Muscle layer of colon (tissue), 2 donors: ENCODE measurements at regions not wholly inside any gene's neighbourhood (a gene's known extent, or its start where the extent isn't known, plus 50 kb on each side); places are given as distances from the start of the nearest gene placed in this dataset.

Experiments used
- H3K27ac ChIP-seq: one replicate; pipeline ENCODE4 v1.7.0; 2013; ENCODE audit warnings: low read depth, mild to moderate bottlenecking, low read length, moderate library complexity
- H3K27me3 ChIP-seq, 2 donors: one replicate each; pipeline ENCODE4 v1.7.0; 2013; ENCODE audit warnings: low read length in 2 of 2, mild to moderate bottlenecking in 2 of 2; ENCODE audit not compliant: insufficient read depth in 2 of 2, control insufficient read depth in 1 of 2
- H3K36me3 ChIP-seq: one replicate; pipeline ENCODE4 v1.7.0; 2013; ENCODE audit warnings: mild to moderate bottlenecking, low read length; ENCODE audit not compliant: insufficient read depth
- H3K4me1 ChIP-seq: one replicate; pipeline ENCODE4 v1.7.0; 2013; ENCODE audit warnings: mild to moderate bottlenecking, low read length; ENCODE audit not compliant: insufficient read depth
- H3K4me3 ChIP-seq, 2 donors: one replicate each; pipeline ENCODE4 v1.7.0; 2013; ENCODE audit warnings: low read length in 2 of 2, low read depth in 1 of 2, mild to moderate bottlenecking in 1 of 2, moderate library complexity in 1 of 2
- H3K9ac ChIP-seq: one replicate; pipeline ENCODE4 v1.7.0; 2013; ENCODE audit warnings: low read length
- H3K9me3 ChIP-seq: one replicate; pipeline ENCODE4 v1.7.0; 2013; ENCODE audit warnings: mild to moderate bottlenecking, low read length
- donor health status: abdominal sarcoma.
- donor health status: Adenocarcinoma of cecum.

DNA sequence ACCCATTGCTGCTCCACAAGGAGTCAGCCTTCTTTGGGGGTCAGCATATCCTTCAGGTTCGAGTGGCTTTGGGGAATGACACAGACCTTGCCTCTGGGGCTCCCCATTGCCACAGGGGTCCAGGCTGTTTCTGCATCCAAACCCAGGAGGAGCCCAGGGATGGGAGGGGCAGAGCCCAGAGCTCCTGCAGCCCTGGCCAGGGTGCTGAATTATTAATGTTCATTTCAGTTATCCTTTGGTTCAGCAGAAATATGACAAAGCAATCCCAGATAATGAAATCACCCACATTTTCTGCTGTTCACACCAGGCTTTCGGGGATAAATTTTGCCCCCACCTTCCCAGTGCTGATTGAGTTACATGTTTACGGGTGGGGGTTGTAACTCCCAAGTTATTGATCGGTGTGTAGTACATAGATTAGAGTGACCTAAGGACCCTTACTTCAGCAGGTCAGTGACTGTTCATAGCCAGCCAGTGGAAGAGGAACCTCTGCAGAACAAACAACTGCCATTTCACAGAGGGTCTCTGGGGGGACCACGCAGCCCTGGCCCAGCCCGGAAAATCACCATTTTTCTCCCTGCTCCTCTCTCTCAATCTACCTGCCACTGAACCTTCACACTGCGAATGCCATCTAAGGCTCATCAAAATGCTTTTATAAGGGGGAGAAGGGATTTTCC is 240.3 kb upstream of the N4BP1 start:
- Histone ChIP-seq H3K9ac (no peak overlapping the region), H3K27me3 (no peaks in the 10 kb centered on the region), H3K9me3 (no peaks in the 10 kb centered on the region), H3K36me3 (no peaks in the 10 kb centered on the region), H3K4me3 (no peak overlapping the region), H3K4me1 (no peaks in the 10 kb centered on the region), H3K27ac (no peak overlapping the region)

DNA sequence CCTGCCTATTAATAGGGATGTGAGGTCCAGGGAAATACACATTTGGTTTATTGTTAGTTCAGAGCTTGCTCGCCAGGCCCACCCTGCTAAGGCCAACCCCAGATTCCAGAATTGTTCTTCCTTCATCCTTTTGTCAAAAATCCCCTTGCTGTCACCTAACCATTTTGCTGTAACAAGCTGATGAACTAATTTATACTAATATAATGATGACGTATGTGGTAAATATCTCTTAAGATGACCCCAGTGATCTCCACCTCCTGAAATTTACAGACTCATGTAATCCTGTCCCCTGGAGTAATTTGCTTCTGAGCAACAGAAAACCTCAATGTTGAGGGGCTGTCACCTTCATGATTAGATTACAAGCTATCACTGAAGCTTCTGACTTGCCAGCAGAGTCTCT is 236.3 kb upstream of the N4BP1 start:
- Histone ChIP-seq H3K27ac (no peak overlapping the region), H3K4me3 (no peak overlapping the region), H3K36me3 (no peaks in the 10 kb centered on the region), H3K9me3 (no peaks in the 10 kb centered on the region), H3K9ac (no peak overlapping the region), H3K27me3 (no peaks in the 10 kb centered on the region), H3K4me1 (no peaks in the 10 kb centered on the region)

DNA sequence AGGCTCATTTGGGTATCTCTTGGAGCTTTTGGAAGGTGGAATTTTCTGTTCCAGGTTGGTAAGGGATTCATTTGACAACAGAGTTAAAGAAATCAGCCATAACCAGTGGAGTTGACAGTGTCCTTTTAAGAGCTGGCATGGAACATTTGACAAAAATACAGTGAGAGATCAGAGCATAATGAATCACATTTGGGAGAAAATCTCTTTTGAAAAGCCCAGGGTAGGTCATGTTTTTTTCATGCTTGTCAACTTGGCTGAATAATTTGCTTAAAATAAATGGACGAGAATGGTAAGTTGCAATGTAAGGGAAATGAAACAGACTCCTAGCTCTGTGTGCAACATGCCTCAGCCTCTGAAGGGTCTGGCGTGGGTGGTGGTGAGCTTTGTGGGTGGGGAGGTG is 235.3 kb upstream of the N4BP1 start:
- H3K9me3 ChIP-seq, result no peaks in the 10 kb centered on the region
- H3K4me3 ChIP-seq, result no peak overlapping the region
- H3K27ac ChIP-seq, result no peak overlapping the region
- H3K4me1 ChIP-seq, result no peaks in the 10 kb centered on the region
- no peak overlapping the region for H3K9ac ChIP-seq
- no peaks in the 10 kb centered on the region for H3K27me3 ChIP-seq
- no peaks in the 10 kb centered on the region for H3K36me3 ChIP-seq

DNA sequence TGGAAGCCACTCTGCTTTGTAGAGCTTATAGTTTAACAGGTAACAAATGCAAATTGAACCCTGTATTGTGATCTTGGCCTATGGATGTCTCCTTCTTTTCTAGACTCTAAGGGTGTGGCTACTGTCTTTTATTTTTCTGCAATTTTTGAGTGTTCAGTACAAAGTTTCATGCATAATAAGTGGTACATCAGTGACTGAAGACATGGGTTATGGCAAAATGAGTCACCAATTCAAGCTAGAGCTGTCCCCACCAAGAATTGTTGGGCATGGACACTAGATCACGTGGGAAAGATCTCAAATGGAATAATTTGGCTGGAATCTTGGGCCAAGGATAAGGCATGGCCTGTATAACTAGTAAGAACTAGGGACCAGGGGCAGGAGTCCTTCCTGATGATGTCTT is 228.4 kb upstream of the N4BP1 start:
- Histone ChIP-seq H3K4me3 (no peak overlapping the region), H3K9ac (no peak overlapping the region), H3K9me3 (no peaks in the 10 kb centered on the region), H3K4me1 (no peaks in the 10 kb centered on the region), H3K27ac (no peak overlapping the region), H3K36me3 (no peaks in the 10 kb centered on the region), H3K27me3 (no peaks in the 10 kb centered on the region)

DNA sequence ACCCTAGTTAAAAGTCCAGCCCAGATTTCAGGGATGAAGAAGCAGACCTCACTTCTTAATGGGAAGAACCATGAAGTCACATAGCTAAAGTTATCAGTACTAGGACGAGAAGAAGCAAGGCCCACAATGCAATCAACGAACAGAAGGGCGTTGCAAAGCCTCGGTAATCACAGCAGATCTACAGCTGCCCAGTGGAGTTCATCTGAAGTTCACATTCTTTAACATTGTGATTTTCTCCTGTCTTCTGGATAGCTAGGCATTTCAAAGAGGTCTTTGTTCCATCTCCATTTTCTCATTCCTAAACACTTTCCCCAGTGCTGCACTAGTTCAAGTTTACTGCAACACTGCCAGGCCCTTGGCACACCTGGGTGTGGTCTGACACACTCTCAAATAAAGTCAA is 226.7 kb upstream of the N4BP1 start:
- H3K4me3 ChIP-seq, result no peak overlapping the region
- no peaks in the 10 kb centered on the region for H3K9me3 ChIP-seq
- no peak overlapping the region for H3K27ac ChIP-seq
- H3K9ac ChIP-seq, result no peak overlapping the region
- H3K27me3 ChIP-seq, result no peaks in the 10 kb centered on the region
- H3K36me3 ChIP-seq, result no peaks in the 10 kb centered on the region
- no peaks in the 10 kb centered on the region for H3K4me1 ChIP-seq

DNA sequence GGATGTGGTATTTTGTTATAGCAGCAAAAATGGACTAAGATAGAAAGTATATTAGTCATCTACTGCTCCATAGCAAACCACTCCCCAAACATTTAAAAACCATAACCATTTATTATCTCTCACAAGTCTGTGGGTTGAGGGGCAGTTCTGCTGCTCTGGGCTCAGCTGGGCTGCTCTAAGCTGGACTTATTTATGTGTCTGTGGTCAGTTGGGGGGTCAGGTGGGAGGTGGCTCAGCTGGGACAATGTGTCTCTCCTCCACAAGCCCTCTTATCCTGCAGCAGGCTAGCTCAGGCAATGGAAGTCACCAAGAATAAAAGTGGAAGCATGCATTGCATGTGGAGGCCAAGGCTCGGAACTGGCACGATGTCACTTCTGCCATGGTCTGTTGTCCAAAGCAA is 226.1 kb upstream of the N4BP1 start:
- H3K9ac ChIP-seq, result no peak overlapping the region
- no peaks in the 10 kb centered on the region for H3K36me3 ChIP-seq
- H3K9me3 ChIP-seq, result no peaks in the 10 kb centered on the region
- no peaks in the 10 kb centered on the region for H3K4me1 ChIP-seq
- H3K27me3 ChIP-seq, result no peaks in the 10 kb centered on the region
- no peak overlapping the region for H3K4me3 ChIP-seq
- no peak overlapping the region for H3K27ac ChIP-seq

DNA sequence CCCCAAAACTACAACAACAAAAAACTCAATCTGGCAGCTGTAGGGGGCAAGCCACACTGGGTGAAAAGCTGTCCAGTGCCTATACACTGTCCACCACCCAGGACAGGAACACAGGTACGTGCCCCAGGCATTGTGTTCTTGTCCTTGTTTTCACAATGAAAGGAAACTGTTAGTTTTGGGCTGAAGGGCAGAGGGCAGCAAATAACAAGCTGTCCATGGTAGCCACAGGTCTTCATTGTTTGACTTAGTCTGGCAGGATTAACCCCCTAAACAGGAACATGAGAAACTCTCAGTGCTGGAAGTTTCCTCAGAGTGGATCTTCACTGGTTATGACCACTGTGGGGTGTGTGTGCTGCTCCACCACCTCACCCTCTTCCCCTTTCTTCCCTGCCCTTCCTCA is 224.6 kb upstream of the N4BP1 start:
- Histone ChIP-seq H3K4me3 (no peak overlapping the region), H3K27me3 (no peaks in the 10 kb centered on the region), H3K9ac (no peak overlapping the region), H3K36me3 (no peaks in the 10 kb centered on the region), H3K9me3 (no peaks in the 10 kb centered on the region), H3K27ac (no peak overlapping the region), H3K4me1 (no peaks in the 10 kb centered on the region)

DNA sequence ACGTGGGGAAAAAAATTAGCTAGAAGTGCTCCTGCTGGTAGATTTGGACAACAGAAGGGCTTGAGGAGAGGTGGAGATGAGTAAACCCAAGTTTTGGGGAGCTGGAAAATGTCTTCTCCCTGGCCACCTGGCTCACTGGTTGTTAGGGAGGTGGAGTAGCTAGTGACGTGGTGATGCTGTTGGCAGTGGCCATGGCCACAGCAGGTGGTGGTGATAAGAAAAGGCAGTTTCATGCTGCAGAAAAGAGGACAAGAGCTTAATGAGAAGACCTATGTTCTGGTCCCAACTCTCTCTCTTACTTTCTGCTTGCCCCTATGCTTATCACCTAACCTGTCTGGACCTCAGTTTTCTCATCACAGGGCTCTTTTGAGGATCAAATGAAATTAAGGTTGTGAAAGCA is 223.5 kb upstream of the N4BP1 start:
- H3K36me3 ChIP-seq, result no peaks in the 10 kb centered on the region
- H3K9ac ChIP-seq, result no peak overlapping the region
- no peak overlapping the region for H3K27ac ChIP-seq
- no peaks in the 10 kb centered on the region for H3K9me3 ChIP-seq
- no peaks in the 10 kb centered on the region for H3K27me3 ChIP-seq
- H3K4me1 ChIP-seq, result no peaks in the 10 kb centered on the region
- H3K4me3 ChIP-seq, result no peak overlapping the region

DNA sequence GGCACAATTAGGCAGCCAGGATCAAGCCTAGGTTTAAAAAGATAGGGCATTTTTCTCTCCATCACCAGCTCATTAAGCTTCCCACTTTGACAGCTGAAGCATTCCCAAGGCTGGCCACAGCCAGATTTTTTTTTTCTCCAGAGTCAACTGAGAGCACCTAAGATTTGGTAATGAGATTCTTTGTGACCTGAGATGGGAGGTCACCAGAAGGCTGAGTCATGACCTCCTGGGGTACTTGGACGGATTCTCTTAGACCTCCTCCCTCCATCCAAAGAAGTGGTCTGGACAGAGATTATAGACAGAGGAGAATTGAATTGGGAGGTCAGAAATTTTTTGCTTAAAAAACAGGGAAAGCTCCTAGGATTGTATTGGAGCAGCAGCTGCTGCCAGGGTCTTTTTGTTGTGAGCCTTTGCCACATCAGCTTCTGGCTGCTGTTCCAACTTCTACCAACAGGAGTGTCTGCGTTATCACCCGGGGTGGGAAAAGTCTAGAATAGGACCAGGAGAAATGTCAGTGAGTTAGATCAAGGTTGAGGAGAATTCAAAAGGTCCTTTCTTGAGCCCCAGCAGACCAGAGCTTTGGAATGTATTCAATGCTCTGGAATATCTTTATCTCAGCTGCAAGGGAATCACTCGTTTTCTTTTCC is 221.2 kb upstream of the N4BP1 start:
- no peaks in the 10 kb centered on the region for H3K36me3 ChIP-seq
- no peak overlapping the region for H3K4me3 ChIP-seq
- no peak overlapping the region for H3K9ac ChIP-seq
- no peaks in the 10 kb centered on the region for H3K9me3 ChIP-seq
- no peak overlapping the region for H3K27ac ChIP-seq
- no peaks in the 10 kb centered on the region for H3K4me1 ChIP-seq
- H3K27me3 ChIP-seq, result no peaks in the 10 kb centered on the region

DNA sequence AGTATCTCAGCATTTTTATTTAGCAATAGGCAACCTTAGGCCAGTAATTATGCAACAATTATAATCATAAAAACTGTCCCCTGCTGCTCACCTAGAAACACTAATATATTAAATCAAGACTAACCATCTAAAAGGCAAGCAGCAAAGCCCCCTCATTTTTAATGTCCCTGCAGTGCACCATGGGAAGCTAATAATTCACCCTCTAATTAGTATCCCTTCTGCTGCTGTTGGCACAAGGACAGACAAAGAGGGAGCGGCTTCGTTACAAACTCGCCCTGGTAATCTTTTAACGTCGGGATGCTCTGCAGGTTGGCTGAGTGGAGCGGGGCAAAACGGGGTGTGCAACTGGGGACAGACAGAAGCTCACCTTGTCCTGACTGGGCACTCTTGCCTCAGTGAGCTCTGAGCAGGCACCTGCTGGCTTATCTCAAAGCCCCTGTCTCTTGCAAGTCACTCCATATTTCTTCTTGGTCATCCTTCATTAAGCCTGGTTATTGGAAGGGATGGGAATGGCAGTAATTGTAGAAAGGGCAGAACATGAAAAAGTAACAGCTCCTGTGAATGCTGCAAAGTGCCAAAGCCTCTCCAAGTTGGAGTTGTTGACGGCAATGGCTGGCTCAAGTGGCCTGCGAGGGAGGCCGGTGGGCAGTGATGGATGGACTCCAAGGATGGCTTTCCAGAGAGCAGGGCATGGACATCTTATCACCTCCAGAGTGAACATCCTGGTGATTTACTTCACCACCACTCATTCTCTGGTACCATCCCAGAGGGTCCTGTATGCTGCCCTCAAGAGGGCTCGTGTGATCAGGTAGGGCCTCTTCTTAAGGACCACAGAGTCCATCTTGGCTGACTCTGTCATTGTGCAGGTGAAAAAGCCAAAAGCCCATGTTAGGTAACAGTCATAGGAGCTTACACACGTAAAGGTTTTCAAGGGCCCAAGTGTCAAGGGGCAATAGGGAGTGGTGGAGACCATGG is 219.6 kb upstream of the N4BP1 start:
- no peaks in the 10 kb centered on the region for H3K9me3 ChIP-seq
- H3K4me3 ChIP-seq, result no peak overlapping the region
- no peaks in the 10 kb centered on the region for H3K4me1 ChIP-seq
- no peak overlapping the region for H3K27ac ChIP-seq
- no peak overlapping the region for H3K9ac ChIP-seq
- H3K36me3 ChIP-seq, result no peaks in the 10 kb centered on the region
- H3K27me3 ChIP-seq, result no peaks in the 10 kb centered on the region

DNA sequence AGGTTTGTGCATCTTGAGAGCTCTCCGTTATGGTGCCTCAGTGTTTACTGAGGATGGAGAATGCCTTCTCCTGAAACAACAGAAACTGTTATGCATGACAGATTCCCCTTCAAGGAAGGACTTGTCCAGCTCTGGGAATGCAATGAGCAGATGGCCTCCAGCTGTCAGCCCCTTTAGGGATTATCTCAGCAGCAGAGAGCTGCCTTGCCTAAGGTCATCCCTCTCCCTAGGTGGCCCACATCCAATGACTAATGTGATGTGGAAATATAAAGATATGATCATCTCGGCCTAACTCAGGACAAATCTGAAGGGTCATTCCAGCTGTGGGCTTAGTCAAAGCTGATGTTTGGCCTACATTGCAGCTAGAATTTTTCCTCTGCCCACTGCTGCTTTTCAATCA is 214.3 kb upstream of the N4BP1 start:
- H3K27me3 ChIP-seq, result no peaks in the 10 kb centered on the region

More for the DNA sequence above, 214.3 kb upstream of the N4BP1 start:
- no peaks in the 10 kb centered on the region for H3K9me3 ChIP-seq
- no peaks in the 10 kb centered on the region for H3K4me1 ChIP-seq
- no peaks in the 10 kb centered on the region for H3K36me3 ChIP-seq
- no peak overlapping the region for H3K9ac ChIP-seq
- no peak overlapping the region for H3K27ac ChIP-seq
- H3K4me3 ChIP-seq, result no peak overlapping the region
